Breast epithelium (tissue), 4 donors: ENCODE measurements at regions not wholly inside any gene's neighbourhood (a gene's known extent, or its start where the extent isn't known, plus 50 kb on each side); places are given as distances from the start of the nearest gene placed in this dataset.

Experiments used
- DNase-seq, 2 donors: peaks; one replicate each; pipeline ENCODE4 v3.0.0-alpha.2; 2019; ENCODE audit warnings: low spot score in 2 of 2
- H3K27ac ChIP-seq, 2 donors: fragments of 200-600 bp; sonication (generic) in 1 of 2; one replicate each; pipeline ENCODE4 v1.5.1; 2016 to 2019; ENCODE audit warnings: mild to moderate bottlenecking in 1 of 2
- H3K27me3 ChIP-seq, 2 donors: fragments of 200-600 bp; sonication (generic) in 1 of 2; one replicate each; pipeline versions ENCODE4 v1.5.1 to v1.6.0; 2017 to 2019; ENCODE audit warnings: control low read depth in 1 of 2, mild to moderate bottlenecking in 1 of 2
- H3K36me3 ChIP-seq: fragments of 200-600 bp; one replicate; pipeline ENCODE4 v1.5.1; 2019
- H3K4me1 ChIP-seq, 2 donors: fragments of 200-600 bp; sonication (generic); one replicate each; pipeline ENCODE4 v1.5.1; 2016 to 2019; ENCODE audit warnings: control low read depth in 1 of 2
- H3K4me3 ChIP-seq, 3 donors: fragments of 200-600 bp; sonication (generic); 1 replicate in 2 of 3; 2 replicates in 1 of 3; pipeline ENCODE4 v1.5.1; 2016 to 2019; ENCODE audit warnings: mild to moderate bottlenecking in 3 of 3, moderate library complexity in 2 of 3
- H3K9me3 ChIP-seq, 2 donors: fragments of 200-600 bp; sonication (generic) in 1 of 2; one replicate each; pipeline ENCODE4 v1.5.1; 2016 to 2019; ENCODE audit warnings: control low read depth in 1 of 2
- CTCF ChIP-seq, 3 donors: fragments of 450-650 bp; IDR thresholded peaks; one replicate each; pipeline ENCODE4 v1.5.1; 2016 to 2017; ENCODE audit warnings: antibody characterized with exemption in 3 of 3, mild to moderate bottlenecking in 3 of 3, moderate library complexity in 3 of 3
- POLR2A ChIP-seq: fragments of 450-650 bp; IDR thresholded peaks from one replicate; pipeline ENCODE4 v1.6.1; 2016; ENCODE audit warnings: antibody characterized with exemption, mild to moderate bottlenecking, moderate library complexity
- POLR2AphosphoS5 ChIP-seq, 3 donors: sonication (generic); formaldehyde crosslinking; IDR thresholded peaks; one replicate each; pipeline ENCODE4 v1.6.1; 2017; ENCODE audit warnings: antibody characterized with exemption in 3 of 3
- intact Hi-C: fragments of 100-400 bp; cut with DNase I; formaldehyde crosslinking; loops from one replicate; pipeline ENCODE4 v1.15.1; 2023; ENCODE audit warnings: low total_unique reads

GRCh38 chr6:40170856-40171255 is 236.6 kb upstream of the MOCS1 start:
- Histone ChIP-seq H3K27me3 (no peaks in the 10 kb centered on the region), H3K4me3 (no peak overlapping the region), H3K27ac (no peak overlapping the region), H3K36me3 (no peaks in the 10 kb centered on the region), H3K9me3 (no peaks in the 10 kb centered on the region), H3K4me1 (no peaks in the 10 kb centered on the region)
- TF ChIP-seq POLR2AphosphoS5 (IDR thresholded peaks at IDR 0.05), result no peak
- TF ChIP-seq CTCF (IDR thresholded peaks at IDR 0.05), result no peak
- no peak for TF ChIP-seq POLR2A
- DNase-seq, result no peak
- intact Hi-C loops, result no loop called here

GRCh38 chr6:40169878-40170277 is 235.6 kb upstream of the MOCS1 start:
- intact Hi-C loops, result no loop called here
- Histone ChIP-seq H3K27me3 (no peaks in the 10 kb centered on the region), H3K36me3 (no peaks in the 10 kb centered on the region), H3K4me3 (no peak overlapping the region), H3K9me3 (no peaks in the 10 kb centered on the region), H3K27ac (no peak overlapping the region), H3K4me1 (no peaks in the 10 kb centered on the region)
- DNase-seq, result no peak
- TF ChIP-seq POLR2A (no peak), POLR2AphosphoS5 (IDR thresholded peaks at IDR 0.05) (no peak), CTCF (IDR thresholded peaks at IDR 0.05) (no peak)

GRCh38 chr6:40166963-40167362 is 232.7 kb upstream of the MOCS1 start:
- no peak overlapping the region for H3K4me3 ChIP-seq
- TF ChIP-seq POLR2A, result no peak
- TF ChIP-seq CTCF (IDR thresholded peaks at IDR 0.05), result no peak
- no peak for TF ChIP-seq POLR2AphosphoS5 (IDR thresholded peaks at IDR 0.05)
- no peaks in the 10 kb centered on the region for H3K4me1 ChIP-seq
- H3K36me3 ChIP-seq, result no peaks in the 10 kb centered on the region
- no peak for DNase-seq
- no peaks in the 10 kb centered on the region for H3K9me3 ChIP-seq
- intact Hi-C loops, result no loop called here
- H3K27me3 ChIP-seq, result no peaks in the 10 kb centered on the region
- H3K27ac ChIP-seq, result no peak overlapping the region

- Histone ChIP-seq H3K4me1 (no peaks in the 10 kb centered on the region), H3K27me3 (no peaks in the 10 kb centered on the region), H3K36me3 (no peaks in the 10 kb centered on the region), H3K9me3 (no peaks in the 10 kb centered on the region), H3K27ac (peak overlapping the region; percentile 52), H3K4me3 (peak overlapping the region in 2 of 3 donors; percentile 33 to 59)
- TF ChIP-seq CTCF (IDR thresholded peaks at IDR 0.05), result no peak
- no peak for TF ChIP-seq POLR2A
- TF ChIP-seq POLR2AphosphoS5 (IDR thresholded peaks at IDR 0.05), result no peak
- intact Hi-C loops, result no loop called here
- DNase-seq, result no peak
Measured at GRCh38 chr6:40165036-40165709, 230.9 kb upstream of the MOCS1 start.

DNA sequence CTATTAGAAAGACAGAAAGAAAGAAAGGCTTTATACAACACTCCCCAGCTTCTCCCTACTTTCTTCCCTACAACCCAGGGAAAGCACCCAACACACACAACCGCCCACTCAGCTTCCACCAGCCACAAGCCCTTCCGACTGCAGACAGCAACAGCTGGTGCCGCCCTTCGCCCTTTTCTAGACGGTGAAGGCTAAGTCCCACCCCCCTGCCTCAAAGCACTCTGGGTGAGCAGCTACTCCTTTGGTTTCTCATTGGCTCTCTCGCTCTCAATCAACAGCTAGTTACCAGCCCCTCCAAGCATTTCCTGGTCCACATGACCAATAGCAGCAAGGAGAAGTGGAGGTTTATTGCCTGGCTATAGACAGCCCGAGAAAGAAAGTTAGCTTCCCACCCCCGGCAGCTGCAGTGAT is 230.1 kb upstream of the MOCS1 start:
- H3K27ac ChIP-seq, result peak overlapping the region; percentile 52

More for the DNA sequence above, 230.1 kb upstream of the MOCS1 start:
- H3K27me3 ChIP-seq, result no peaks in the 10 kb centered on the region
- no peaks in the 10 kb centered on the region for H3K36me3 ChIP-seq
- intact Hi-C loops, result no loop called here
- no peaks in the 10 kb centered on the region for H3K9me3 ChIP-seq
- peak overlapping the region in 2 of 3 donors; percentile 33 to 59 for H3K4me3 ChIP-seq
- TF ChIP-seq CTCF (IDR thresholded peaks at IDR 0.05) (no peak), POLR2AphosphoS5 (IDR thresholded peaks at IDR 0.05) (no peak), POLR2A (no peak)
- DNase-seq, result peak in 1 of 2 donors; percentile 24
- H3K4me1 ChIP-seq, result no peaks in the 10 kb centered on the region
